Myocyte (in vitro differentiated cells): ENCODE measurements at regions not wholly inside any gene's neighbourhood (a gene's known extent, or its start where the extent isn't known, plus 50 kb on each side); places are given as distances from the start of the nearest gene placed in this dataset.
A peak's percentile ranks its signal among the peaks of the same experiment; 100 is the strongest.

ENCODE experiments used
- DNase-seq: peaks from one replicate; pipeline ENCODE4 v3.0.0-alpha.2; 2012; ENCODE audit warnings: low read depth

- peak; percentile 73 for DNase-seq
These were observed 171.5 kb upstream of the SIX2 start for GRCh38 chr2:45180779-45181178.

GRCh38 chr2:45180033-45180746 is 170.9 kb upstream of the SIX2 start:
- DNase-seq: peak; percentile 83

GRCh38 chr2:45178854-45179253 is 169.6 kb upstream of the SIX2 start:
- DNase-seq: peak; percentile 81

- DNase-seq: peak; percentile 58
These were observed 169.1 kb upstream of the SIX2 start for GRCh38 chr2:45178359-45178758.

- peak; percentile 97 for DNase-seq
These were observed 168.6 kb upstream of the SIX2 start for GRCh38 chr2:45177870-45178269.

- DNase-seq: no peak
These were observed 167.1 kb upstream of the SIX2 start for GRCh38 chr2:45176390-45176789.

- DNase-seq: peak; percentile 88
These were observed 164.3 kb upstream of the SIX2 start for GRCh38 chr2:45173513-45173912.

GRCh38 chr2:45172760-45173392 is 163.6 kb upstream of the SIX2 start:
- no peak for DNase-seq

- DNase-seq: no peak
These were observed 162.9 kb upstream of the SIX2 start for GRCh38 chr2:45172142-45172541.

GRCh38 chr2:45171136-45171501 is 161.9 kb upstream of the SIX2 start:
- DNase-seq: peak; percentile 40

GRCh38 chr2:45170191-45171135 is 161.2 kb upstream of the SIX2 start:
- DNase-seq: no peak

GRCh38 chr2:45169339-45170190 is 160.3 kb upstream of the SIX2 start:
- peak; percentile 76 for DNase-seq

- peak; percentile 67 for DNase-seq
These were observed 159.6 kb upstream of the SIX2 start for GRCh38 chr2:45168711-45169338.

GRCh38 chr2:45167920-45168629 is 158.8 kb upstream of the SIX2 start:
- no peak for DNase-seq

GRCh38 chr2:45166229-45166890 is 157.1 kb upstream of the SIX2 start:
- no peak for DNase-seq

- no peak for DNase-seq
These were observed 153.5 kb upstream of the SIX2 start for GRCh38 chr2:45162711-45163110.

GRCh38 chr2:45156605-45157004 is 147.4 kb upstream of the SIX2 start:
- no peak for DNase-seq

- DNase-seq: no peak
These were observed 145.4 kb upstream of the SIX2 start for GRCh38 chr2:45154606-45155155.

- DNase-seq: no peak
These were observed 144.9 kb upstream of the SIX2 start for GRCh38 chr2:45154144-45154543.
